ENCODE measurements at regions not wholly inside any gene's neighbourhood (a gene's known extent, or its start where the extent isn't known, plus 50 kb on each side); places are given as distances from the start of the nearest gene placed in this dataset.

- no peak for DNase-seq
- Histone ChIP-seq H3K36me3 (no peaks in the 10 kb centered on the region), H3K4me3 (no peak overlapping the region), H3K4me1 (no peaks in the 10 kb centered on the region), H3K9me3 (no peaks in the 10 kb centered on the region), H3K27ac (no peak overlapping the region), H3K27me3 (no peaks in the 10 kb centered on the region)
- TF ChIP-seq CTCF (IDR thresholded peaks at IDR 0.05) (no peak), POLR2A (IDR thresholded peaks at IDR 0.05) (no peak)
Measured at GRCh38 chr22:27223317-27224177, 566.2 kb downstream of the MIAT start.

- Histone ChIP-seq H3K9me3 (no peaks in the 10 kb centered on the region), H3K36me3 (no peaks in the 10 kb centered on the region), H3K4me1 (no peaks in the 10 kb centered on the region), H3K27ac (peak overlapping the region in 1 of 4 donors; percentile 15), H3K4me3 (no peak overlapping the region), H3K27me3 (no peaks in the 10 kb centered on the region)
- DNase-seq = no peak
- no peak for TF ChIP-seq POLR2A (IDR thresholded peaks at IDR 0.05)
- TF ChIP-seq CTCF (IDR thresholded peaks at IDR 0.05) = no peak
Measured at GRCh38 chr22:27224485-27225374, 567.3 kb downstream of the MIAT start.

- no peak for DNase-seq
- Histone ChIP-seq H3K9me3 (no peaks in the 10 kb centered on the region), H3K4me3 (no peak overlapping the region), H3K27me3 (no peaks in the 10 kb centered on the region), H3K36me3 (no peaks in the 10 kb centered on the region), H3K4me1 (no peaks in the 10 kb centered on the region), H3K27ac (no peak overlapping the region)
- TF ChIP-seq CTCF (IDR thresholded peaks at IDR 0.05) (no peak), POLR2A (IDR thresholded peaks at IDR 0.05) (no peak)
Measured at GRCh38 chr22:27226666-27227065, 569.3 kb downstream of the MIAT start.

DNA sequence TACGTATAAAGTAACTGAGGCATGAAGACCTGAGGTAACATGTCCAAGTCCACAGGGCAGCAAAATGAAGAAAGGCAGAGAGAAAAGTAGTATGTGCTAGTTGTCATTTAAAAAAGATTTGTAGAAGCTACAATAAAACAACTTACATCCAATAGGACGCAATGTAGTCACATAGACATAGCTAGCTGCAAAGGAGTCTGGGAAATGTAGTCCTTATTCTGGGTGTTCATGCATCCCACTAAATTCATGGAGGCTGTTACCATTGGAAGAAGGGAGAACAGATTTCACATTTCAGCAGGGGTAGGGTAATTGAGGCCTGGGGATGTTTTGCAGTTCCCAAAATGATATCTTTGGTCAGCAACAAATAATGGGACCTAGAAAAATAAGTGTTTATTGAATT is 571.4 kb downstream of the MIAT start:
- no peak overlapping the region for H3K4me3 ChIP-seq
- H3K27ac ChIP-seq = no peak overlapping the region
- DNase-seq = no peak
- no peaks in the 10 kb centered on the region for H3K4me1 ChIP-seq
- TF ChIP-seq CTCF (IDR thresholded peaks at IDR 0.05) = no peak
- TF ChIP-seq POLR2A (IDR thresholded peaks at IDR 0.05) = no peak
- no peaks in the 10 kb centered on the region for H3K9me3 ChIP-seq
- H3K27me3 ChIP-seq = no peaks in the 10 kb centered on the region
- H3K36me3 ChIP-seq = no peaks in the 10 kb centered on the region

- Histone ChIP-seq H3K27ac (no peak overlapping the region), H3K4me3 (no peak overlapping the region), H3K9me3 (no peaks in the 10 kb centered on the region), H3K27me3 (no peaks in the 10 kb centered on the region), H3K36me3 (no peaks in the 10 kb centered on the region), H3K4me1 (no peaks in the 10 kb centered on the region)
- DNase-seq = no peak
- TF ChIP-seq POLR2A (IDR thresholded peaks at IDR 0.05) (no peak), CTCF (IDR thresholded peaks at IDR 0.05) (no peak)
Measured at GRCh38 chr22:27230189-27230588, 571.4 kb downstream of the MN1 start.

Data from Peyer's patch (tissue), 4 donors.